EH (cell line): ENCODE measurements at regions not wholly inside any gene's neighbourhood (a gene's known extent, or its start where the extent isn't known, plus 50 kb on each side); places are given as distances from the start of the nearest gene placed in this dataset.
A peak's percentile ranks its signal among the peaks of the same experiment; 100 is the strongest.

Experiments
- DNase-seq: peaks from one replicate; pipeline ENCODE4 v3.0.0-alpha.2; 2015; ENCODE audit warnings: low read depth

DNA sequence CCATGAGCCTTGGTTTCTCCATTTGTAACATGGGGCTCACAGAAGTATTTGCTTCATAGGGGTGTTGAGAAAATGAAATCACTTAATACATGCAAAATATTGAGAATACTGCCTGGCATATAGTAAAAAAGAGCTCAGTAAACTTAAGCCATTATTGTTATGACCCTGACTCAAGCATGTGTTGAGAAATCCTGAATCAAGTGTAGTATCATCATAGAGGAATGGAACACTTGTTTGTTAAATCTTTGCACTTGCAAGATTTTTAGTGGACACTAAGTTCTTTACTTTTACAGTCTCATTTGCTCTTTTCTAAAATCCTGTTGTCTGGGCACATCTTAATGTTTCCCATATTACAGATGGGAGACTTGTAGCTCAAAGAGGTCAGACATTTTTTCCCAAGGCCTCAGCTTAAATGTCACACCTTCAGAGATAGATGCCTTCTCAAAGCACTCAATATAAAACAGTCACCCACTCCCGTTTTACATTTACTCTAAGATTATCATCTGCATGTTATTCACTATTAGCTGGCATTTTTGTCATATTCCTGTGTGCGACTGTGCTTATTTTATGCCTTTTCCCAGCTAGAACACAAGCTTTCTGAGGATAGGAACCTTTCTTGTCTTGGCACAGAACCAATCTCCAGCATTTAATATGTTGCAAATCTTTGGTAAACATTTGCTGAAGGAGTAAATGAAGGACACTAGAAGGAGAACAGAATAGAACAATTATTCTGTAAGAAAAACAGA is 250.0 kb upstream of the TNC start:
- DNase-seq: peak; percentile 73

DNA sequence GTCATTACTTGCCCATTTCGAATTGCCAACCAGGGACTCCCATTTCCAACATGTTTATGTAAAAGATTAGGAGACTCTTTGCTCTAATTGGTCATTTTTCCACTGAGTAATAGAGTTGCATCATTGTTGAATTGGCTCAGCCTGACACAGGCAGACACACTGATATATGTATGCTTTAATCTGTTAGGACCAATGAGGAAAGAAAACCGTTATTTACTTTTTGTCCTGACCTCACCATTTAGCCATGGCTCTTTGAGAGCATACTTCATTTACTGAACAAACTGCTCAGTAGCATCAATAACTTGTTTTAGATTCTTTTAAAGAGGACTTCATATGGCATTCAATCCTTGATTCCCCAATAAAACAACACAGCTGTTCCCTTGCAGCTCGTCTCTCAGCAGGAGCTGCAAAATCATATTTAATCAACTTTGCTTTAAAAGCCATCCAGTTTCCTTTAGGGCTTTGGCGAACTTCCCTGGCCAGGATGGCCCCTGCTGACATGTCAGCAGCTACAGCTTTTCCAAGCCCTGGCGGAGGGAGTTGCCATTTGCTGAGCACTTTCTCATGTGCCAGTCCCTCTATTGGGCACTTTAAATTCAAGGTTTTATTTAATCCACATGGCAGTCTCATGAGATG is 251.5 kb upstream of the TNC start:
- peak; percentile 72 for DNase-seq

GRCh38 chr9:115373000-115373709 is 255.2 kb upstream of the TNC start:
- peak; percentile 97 for DNase-seq

DNA sequence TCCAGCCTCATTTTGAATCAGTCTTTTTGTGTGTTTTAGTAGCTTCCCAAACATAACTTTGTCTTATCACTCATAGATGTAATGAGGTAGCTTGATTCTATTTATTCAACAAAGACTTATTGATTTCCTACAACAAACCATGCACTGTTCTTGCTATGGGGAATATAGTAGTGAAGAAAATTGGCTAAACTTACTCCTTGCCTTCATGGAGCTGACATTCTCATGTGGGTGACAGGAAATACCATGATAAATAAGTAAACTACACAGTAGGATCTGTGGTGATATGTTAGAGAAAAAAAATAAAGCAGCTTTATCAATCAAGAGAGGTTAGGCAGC is 255.7 kb upstream of the TNC start:
- no peak for DNase-seq

DNA sequence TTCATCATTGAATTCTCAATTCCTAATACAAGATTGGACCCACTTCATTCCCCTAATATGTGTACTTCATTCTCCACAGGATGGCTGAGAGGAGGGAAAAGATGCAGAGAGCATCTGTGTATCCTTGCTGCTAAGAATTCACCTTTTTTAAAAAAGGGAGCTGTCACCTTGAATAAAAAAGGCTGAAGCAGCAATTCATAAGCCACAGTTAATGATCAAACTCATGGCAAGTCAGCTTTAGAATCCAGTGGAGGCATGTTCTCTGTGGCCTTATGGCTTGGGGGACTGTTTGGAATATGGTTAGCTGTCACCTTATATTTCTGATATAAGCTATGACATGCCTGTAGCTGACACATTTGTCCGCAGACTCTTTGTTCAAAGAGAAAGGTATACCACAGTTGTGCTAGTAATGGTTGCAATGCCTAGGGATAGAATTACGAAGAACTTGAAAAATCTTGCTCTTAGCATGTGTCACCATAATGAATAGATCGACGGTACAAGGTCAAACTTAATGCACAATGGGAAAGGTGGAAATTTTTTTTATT is 256.8 kb upstream of the TNC start:
- no peak for DNase-seq

- no peak for DNase-seq
Measured at GRCh38 chr9:115378241-115378640, 260.3 kb upstream of the TNC start.

DNA sequence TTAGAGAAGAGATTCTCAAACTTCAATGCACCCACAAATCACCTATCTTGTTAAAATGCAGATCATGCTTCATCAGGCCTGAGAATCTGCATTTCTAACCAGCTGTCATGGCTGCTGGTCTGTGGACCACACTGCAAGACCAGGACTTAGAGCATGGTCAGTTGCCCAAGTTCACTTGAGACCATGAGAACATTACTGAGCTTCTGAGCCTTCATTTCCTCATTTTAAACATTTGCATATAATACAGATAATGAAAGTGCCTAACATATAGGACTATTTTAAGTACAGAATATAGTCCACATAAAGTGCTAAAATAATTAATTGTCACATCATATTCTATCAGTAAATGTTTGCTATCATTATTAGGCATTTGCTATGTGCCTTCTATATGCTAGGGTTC is 260.8 kb upstream of the TNC start:
- no peak for DNase-seq

- no peak for DNase-seq
Measured at GRCh38 chr9:115379719-115380118, 261.8 kb upstream of the TNC start.

- DNase-seq: no peak
Measured at GRCh38 chr9:115382865-115383264, 264.9 kb upstream of the TNC start.

DNA sequence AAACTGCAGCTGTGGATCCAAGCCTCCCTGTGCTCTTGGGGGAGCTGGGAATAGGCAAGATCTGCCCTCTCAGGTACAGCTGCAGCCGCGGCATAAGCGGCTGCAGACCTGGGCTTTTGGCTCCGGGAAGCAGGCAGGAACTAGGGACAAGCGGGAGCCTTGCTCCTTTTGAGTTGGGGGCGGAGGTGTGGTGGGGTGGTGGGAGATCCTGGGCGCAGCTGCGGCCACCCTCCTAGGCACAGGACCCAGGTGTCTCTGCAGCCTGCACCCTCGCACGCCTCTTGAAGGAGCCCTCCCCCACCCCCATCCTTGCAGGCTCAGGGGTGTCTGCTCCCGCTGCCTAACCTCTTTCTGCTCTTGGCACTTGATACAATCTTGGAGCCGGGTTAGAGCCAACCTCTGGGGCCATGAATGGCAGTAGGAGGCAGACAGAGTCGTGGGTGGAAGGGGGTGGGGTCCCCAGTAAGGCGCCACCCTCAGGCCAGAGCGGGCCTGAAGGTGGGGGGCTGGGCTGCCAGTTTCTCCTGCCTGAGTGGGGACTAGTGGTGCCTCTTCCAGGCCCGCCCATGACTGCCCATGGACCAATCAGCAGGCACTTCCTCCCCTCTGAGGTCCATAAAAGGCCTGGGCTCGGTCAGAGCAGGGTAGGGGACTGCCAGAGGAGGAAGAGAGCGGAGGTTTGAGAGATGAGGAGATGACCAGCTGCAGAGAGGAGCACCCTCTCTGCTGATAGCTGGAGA is 267.6 kb upstream of the TNC start:
- DNase-seq: no peak

- DNase-seq: no peak
Measured at GRCh38 chr9:115386963-115387770, 269.2 kb upstream of the TNC start.

GRCh38 chr9:115391168-115391825 is 273.3 kb upstream of the TNC start:
- peak; percentile 38 for DNase-seq

- DNase-seq: peak; percentile 36
Measured at GRCh38 chr9:115393976-115394775, 276.2 kb upstream of the TNC start.

- DNase-seq: no peak
Measured at GRCh38 chr9:115395511-115396021, 277.6 kb upstream of the TNC start.

DNA sequence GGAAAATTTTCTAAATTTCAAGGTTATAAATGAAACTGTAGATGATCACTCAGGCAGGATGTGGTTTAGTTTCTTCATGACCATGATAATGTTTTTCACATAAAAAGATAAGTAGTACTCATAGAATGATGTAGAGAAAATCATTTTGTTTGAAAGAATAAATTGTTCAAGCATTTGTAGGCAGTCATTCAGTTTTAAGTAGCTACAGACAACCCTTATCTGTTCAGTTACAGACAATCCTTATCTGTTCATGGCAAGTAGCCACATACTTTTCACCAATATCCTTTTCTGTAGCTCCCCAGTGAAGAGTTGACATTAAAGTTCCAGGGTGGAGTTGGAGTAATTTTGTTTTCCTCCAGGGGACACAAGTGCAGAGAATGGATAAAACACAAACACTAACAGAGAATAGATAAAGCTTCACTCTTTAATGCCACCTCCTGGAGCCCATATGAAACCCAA is 278.1 kb upstream of the TNC start:
- DNase-seq: peak; percentile 53

DNA sequence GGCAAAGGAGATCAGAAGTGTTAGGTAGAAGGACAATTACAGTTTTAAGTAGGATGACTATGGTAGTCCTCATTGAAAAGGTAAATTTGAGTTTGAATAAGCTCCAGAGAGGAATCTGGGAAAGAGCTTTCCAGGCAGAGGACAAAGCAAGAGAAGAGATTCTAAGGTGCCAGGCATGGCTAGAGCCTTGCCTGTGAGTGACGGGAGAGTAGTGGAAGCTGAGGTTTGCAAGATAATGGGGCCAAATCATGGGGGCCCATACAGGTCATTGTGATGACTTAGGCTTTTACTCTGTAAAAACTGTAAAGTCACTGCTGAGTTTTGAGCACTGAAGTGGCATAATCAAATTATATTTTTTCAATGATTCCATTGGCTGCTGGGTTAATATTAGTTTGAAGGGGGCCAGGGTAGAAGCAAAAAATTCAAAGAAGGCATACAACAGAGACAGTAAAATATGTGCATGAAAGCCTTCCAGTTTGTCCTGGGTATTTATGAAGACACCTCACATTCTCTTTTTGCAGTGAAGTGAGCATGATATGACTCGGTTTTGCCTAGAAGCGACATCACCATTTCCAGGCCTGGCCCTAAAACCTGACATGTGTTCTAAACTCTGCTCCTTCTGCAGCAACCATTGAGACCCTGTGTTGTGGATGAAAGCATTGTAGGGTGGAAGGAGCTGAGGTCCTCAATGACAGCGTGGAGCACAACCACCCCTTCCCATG is 279.8 kb upstream of the TNC start:
- DNase-seq: no peak

DNA sequence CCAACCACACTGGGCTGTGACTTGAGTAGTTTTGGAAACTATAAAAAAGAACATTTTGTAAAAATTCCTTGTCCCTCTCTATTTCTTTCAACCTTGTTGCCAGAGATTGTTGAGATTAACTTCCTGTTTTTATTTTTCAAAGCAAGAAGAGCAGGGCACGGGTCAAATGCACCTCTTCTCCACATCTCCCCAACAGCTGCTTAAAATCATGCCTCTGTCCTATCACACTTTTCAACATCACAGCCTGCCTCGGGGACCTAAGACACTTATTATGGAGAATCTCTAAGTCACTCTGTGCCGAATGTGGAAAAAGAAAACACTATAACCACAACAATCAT is 280.3 kb upstream of the TNC start:
- DNase-seq: no peak

- peak; percentile 28 for DNase-seq
Measured at GRCh38 chr9:115398996-115399395, 281.0 kb upstream of the TNC start.

DNA sequence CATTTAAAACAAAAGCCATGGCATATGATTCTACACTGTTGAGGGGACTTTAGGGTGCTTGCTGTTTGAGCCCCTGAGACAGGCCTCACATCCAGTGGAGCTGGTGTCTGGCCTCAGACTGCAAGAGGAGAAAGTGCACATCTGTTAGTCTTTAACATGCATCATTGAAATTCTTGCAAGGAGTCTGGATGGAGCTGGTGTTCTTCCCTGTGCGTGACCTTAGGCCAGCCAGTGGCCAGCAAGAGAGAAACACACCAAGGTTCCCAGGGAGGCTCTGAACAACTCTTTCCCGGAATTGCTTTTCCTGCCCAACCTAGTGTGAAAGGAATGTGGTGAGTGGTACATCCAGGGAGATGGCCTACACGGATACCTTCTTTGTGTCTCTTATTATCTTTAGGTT is 282.8 kb upstream of the TNC start:
- DNase-seq: peak; percentile 94
